ENCODE measurements at regions not wholly inside any gene's neighbourhood (a gene's known extent, or its start where the extent isn't known, plus 50 kb on each side); places are given as distances from the start of the nearest gene placed in this dataset.
A peak's percentile ranks its signal among the peaks of the same experiment; 100 is the strongest.

GRCh38 chr13:51518827-51519226 lies 65.4 kb upstream of the WDFY2 start:
- DNase-seq: no peak

DNA sequence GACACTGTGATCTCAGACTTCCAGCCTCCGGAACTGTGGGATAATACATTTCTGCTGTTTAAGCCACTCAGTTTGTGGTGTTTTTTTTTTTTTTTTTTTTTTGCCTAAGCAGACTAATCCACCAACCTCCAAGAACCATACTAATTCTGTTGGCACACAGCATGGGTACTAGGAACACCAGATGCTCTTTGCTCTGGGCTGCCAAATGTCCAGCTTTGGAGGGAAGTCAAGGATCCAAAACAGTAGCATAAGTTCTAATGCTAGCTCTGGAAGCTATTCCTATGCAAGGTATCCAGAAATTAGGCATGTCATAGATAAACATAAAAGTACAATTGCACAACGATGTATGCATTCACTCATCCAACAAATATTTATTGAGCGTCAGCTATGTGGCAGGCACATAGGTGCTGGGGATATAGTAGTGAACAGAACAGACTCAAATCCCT lies 64.5 kb upstream of the WDFY2 start:
- no peak for DNase-seq

DNA sequence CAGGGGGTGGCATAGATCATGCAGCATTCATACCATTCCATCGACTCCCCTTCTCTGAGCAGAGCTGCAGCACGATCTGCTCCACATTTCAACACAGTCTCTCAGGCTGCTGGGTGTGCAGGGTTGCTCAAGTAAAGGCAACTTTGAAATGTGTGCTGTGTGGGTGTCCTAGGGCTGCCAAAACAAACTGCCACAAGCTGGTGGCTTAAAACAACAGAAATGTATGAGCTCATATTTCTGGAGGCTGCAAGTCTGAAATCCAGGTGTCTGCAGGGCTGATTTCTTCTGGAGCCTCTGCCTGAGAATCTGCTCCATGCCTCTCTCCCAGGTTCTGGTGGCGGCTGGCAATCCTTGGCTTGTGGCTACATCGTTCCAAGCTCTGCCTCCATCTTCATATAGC lies 63.7 kb upstream of the WDFY2 start:
- DNase-seq: no peak

- DNase-seq: no peak
Observed at GRCh38 chr13:51523082-51523518, 61.2 kb upstream of the WDFY2 start.

DNA sequence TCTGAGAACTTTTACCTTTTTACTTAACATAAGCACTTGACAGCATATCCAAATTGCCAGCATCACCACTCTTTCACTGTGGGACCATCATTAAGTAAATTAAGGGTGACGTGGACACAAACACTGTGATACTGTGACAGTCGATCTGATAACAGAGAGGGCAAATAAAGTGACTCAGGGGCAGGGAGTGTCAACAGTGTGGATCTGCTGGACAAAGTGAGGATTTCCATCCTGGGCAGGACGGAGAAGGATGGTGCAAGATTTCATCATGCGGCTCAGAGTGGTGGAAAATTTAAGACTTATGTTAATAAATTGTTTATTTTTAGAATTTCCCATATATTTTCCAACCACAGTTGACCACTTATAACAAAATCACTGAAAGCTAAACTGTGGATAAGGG lies 60.0 kb upstream of the WDFY2 start:
- DNase-seq: no peak

DNA sequence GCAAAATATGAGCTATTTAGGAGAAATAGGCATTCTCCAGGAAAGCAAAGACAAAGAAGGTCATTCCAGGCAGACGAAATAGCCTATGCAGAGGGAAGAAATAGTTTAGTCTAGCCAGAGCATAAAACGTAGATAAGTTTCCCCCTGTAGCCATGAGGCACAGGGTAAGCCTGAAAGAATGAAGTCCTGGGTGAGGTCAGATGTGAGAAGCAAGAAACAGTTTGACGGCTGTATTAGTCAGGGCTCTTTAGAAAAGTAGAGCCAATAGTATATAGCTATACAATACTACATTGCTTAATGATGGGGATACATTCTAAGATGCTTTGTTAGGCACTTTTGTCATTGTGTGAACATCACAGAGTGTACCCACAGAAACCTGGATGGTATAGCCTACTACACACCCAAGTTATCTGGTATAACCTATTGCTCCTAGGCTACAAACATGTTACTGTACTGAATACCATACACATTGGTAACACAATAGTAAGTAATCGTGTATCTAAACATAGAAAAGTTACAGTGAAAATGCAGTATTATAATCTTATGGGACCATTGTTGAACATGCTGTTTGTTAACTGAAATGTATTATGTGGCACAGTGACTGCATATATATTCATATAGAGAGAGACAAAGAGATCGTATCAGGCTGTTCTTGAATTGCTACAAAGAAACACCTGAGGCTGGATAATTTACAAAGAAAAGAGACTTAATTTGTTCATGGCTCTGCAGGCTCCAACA lies 59.3 kb upstream of the WDFY2 start:
- no peak for DNase-seq

DNA sequence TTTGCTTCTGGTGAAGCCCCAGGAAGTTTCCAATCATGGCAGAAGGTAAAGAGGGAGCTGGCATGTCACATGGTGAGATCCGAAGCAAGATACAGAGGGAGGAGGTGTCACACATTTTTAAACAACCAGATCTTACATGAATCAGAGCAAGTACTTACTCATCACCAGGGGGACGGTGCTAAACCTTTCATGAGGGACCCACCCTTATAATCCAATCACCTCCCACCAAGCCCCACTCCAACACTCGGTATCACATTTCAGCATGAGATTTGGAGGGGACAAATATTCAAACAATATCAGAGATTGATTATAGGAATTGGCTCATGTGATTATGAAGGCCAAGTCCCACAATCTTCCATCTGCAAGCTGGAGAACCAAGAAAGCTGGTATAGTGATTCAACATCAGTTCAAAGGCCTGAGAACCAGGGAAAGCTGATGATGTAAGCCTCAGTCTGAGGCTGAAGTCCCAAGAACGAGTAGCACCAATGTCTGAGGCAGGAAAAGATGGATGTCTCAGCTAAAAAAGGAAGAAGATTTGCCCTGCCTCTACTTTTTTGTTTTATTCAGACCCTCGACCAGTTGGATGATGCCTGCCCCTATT lies 58.6 kb upstream of the WDFY2 start:
- DNase-seq: no peak

GRCh38 chr13:51526202-51526601 lies 58.1 kb upstream of the WDFY2 start:
- no peak for DNase-seq

DNA sequence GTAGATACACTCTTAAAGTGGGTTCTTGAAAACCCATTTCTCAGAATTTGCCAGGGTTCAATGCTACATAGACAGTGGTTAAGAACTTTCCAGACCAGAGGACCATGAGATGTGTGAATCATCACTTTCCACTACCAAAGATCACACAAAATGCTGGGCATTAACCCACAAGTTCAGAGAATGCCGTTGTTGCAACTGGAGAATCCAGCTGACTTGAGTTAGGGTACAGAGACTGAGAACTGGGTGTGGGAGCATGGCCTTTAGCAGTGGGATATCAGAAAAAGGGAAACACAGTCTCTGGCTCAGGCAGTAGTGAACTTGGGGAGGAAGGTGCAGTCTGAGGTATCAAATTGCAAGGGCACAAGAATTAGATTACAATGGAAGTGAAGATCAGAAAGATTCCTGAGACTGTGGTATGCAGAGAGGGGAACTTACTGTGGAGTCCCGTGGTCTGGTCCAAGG lies 51.5 kb upstream of the WDFY2 start:
- DNase-seq: no peak

DNA sequence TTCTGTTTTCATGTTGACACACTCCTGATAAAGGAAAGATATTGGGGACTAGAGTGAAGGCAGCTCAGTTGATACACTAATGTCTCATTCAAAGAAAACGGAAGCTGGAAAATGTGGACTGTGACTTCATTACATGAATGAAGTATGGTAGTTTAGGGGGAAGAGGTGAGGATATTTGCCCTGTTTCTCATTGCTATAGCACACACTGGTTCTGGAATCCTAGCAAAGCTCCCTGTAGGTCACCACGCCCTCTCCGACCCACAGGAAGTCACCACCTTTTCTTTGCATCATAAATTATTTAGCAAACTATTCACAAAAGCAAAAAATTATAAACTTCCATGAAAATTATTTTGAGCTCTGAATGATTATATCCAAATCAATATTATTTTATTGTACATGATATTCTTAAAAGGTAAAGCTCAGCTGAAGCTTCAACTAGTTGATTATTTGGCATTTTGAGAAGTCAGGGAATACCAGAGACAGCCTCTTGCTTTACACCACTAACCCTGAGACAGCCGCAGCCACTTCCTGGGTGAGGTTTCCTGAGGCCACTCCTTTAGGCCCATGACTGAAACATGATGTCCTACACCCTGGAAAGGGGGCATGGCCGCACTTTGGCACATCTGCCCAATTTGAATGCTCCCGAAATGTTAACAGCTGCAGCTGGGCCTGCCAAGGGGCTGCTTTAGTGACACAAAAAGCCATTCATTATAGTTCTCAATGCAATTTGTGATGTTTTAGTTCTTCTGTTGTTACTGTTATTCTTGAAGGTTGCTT lies 50.0 kb upstream of the WDFY2 start:
- DNase-seq: peak; percentile 35

Data from midbrain (tissue), 1 donor.